Kidney (tissue), 13 donors: ENCODE measurements at regions not wholly inside any gene's neighbourhood (a gene's known extent, or its start where the extent isn't known, plus 50 kb on each side); places are given as distances from the start of the nearest gene placed in this dataset.

Source experiments
- DNase-seq, 5 donors: peaks; one replicate each; pipeline ENCODE4 v3.0.0-alpha.2; 2013 to 2020
- FAIRE-seq: peaks from 2 replicates; lab custom pipeline; 2012; peaks lifted over from hg19 to GRCh38; lab: Jason Lieb, UNC
- H3K27ac ChIP-seq, 2 donors: one replicate each; pipeline ENCODE4 v1.7.0; 2013; ENCODE audit warnings: low read depth in 2 of 2, low read length in 2 of 2, inconsistent platforms in 1 of 2
- H3K27me3 ChIP-seq: one replicate; pipeline ENCODE4 v1.7.1; 2013; ENCODE audit warnings: low read length, inconsistent platforms; ENCODE audit not compliant: control insufficient read depth, insufficient read depth
- H3K36me3 ChIP-seq, 3 donors: one replicate each; pipeline versions ENCODE4 v1.7.0 to v1.7.1; 2013; ENCODE audit warnings: low read length in 3 of 3, control low read depth in 1 of 3, inconsistent platforms in 1 of 3; ENCODE audit not compliant: insufficient read depth in 3 of 3, control insufficient read depth in 2 of 3
- H3K4me1 ChIP-seq, 3 donors: one replicate each; pipeline versions ENCODE4 v1.7.0 to v1.7.1; 2013; ENCODE audit warnings: low read length in 3 of 3, inconsistent platforms in 1 of 3, low read depth in 1 of 3; ENCODE audit not compliant: control insufficient read depth in 2 of 3, insufficient read depth in 2 of 3
- H3K4me3 ChIP-seq, 3 donors: one replicate each; pipeline versions ENCODE4 v1.7.0 to v1.8.1; 2013; ENCODE audit warnings: low read length in 3 of 3, control low read depth in 1 of 3, inconsistent platforms in 1 of 3
- H3K9ac ChIP-seq, 3 donors: one replicate each; pipeline versions ENCODE4 v1.7.0 to v1.7.1; 2013; ENCODE audit warnings: low read length in 3 of 3, control low read depth in 1 of 3, inconsistent platforms in 1 of 3
- H3K9me3 ChIP-seq, 3 donors: one replicate each; pipeline versions ENCODE4 v1.7.0 to v1.7.1; 2013; ENCODE audit warnings: low read length in 3 of 3, control low read depth in 1 of 3, inconsistent platforms in 1 of 3; ENCODE audit not compliant: control insufficient read depth in 2 of 3, insufficient read depth in 1 of 3
- CTCF ChIP-seq: IDR thresholded peaks from 3 replicates; pipeline ENCODE4 v1.5.1; 2012; ENCODE audit warnings: mild to moderate bottlenecking, moderate library complexity, borderline replicate concordance; ENCODE audit not compliant: insufficient read depth; ENCODE audit errors: extremely low read depth
- intact Hi-C: fragments of 100-400 bp; cut with DNase I; formaldehyde crosslinking; loops from one replicate; pipeline ENCODE4 v1.11.1; 2022
- donor health status: control.
- donor health status: control.
- donor health status: control.
- donor health status: control.
- donor health status: control.
- donor health status: DM: yes; HTN: yes; CAD: no.
- donor health status: Normal renal cell carcinoma (clear cell type).

GRCh38 chr6:130776287-130776925, 50.8 kb upstream of the SMLR1 start:
- no peaks in the 10 kb centered on the region for H3K36me3 ChIP-seq
- FAIRE-seq (no peak), DNase-seq (no peak)
- H3K27ac ChIP-seq, result no peak overlapping the region
- no peaks in the 10 kb centered on the region for H3K9me3 ChIP-seq
- intact Hi-C loops, result no loop called here
- TF ChIP-seq CTCF, result no peak
- H3K9ac ChIP-seq, result no peak overlapping the region
- H3K4me3 ChIP-seq, result no peak overlapping the region
- no peaks in the 10 kb centered on the region for H3K4me1 ChIP-seq
- no peaks in the 10 kb centered on the region for H3K27me3 ChIP-seq
